ENCODE measurements at regions not wholly inside any gene's neighbourhood (a gene's known extent, or its start where the extent isn't known, plus 50 kb on each side); places are given as distances from the start of the nearest gene placed in this dataset.
A peak's percentile ranks its signal among the peaks of the same experiment; 100 is the strongest.

DNA sequence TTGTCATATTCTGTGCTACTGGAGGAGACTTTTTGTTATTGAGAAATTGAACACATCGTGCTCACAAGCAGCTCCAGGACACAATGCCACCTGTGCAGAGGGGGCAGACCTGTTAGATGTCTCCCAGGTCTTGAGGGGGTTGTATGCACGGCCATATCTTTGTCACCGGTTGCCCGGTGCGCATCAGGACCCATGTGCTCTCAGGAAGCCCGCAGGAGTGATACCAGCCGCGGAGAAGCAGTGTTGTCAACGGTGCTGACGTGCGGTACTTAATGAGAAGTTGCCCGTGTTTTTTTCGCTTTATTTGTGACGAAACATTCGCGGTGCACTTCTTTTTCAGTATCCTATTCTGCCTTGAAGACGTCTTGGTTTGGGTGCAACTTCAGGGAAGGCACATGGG, 128.2 kb upstream of the RTL1 start:
- H3K27ac ChIP-seq, result no peak overlapping the region
- H3K27me3 ChIP-seq, result no peaks in the 10 kb centered on the region
- intact Hi-C loops (cut with DNase I; ENCODE audit: low total_unique reads), result no loop called here
- no peak overlapping the region for H3K4me3 ChIP-seq
- DNase-seq, result peak in 1 of 2 donors; percentile 50
- H3K4me1 ChIP-seq, result no peaks in the 10 kb centered on the region
- no peaks in the 10 kb centered on the region for H3K36me3 ChIP-seq
- no peaks in the 10 kb centered on the region for H3K9me3 ChIP-seq
- TF ChIP-seq, protein P1, sequence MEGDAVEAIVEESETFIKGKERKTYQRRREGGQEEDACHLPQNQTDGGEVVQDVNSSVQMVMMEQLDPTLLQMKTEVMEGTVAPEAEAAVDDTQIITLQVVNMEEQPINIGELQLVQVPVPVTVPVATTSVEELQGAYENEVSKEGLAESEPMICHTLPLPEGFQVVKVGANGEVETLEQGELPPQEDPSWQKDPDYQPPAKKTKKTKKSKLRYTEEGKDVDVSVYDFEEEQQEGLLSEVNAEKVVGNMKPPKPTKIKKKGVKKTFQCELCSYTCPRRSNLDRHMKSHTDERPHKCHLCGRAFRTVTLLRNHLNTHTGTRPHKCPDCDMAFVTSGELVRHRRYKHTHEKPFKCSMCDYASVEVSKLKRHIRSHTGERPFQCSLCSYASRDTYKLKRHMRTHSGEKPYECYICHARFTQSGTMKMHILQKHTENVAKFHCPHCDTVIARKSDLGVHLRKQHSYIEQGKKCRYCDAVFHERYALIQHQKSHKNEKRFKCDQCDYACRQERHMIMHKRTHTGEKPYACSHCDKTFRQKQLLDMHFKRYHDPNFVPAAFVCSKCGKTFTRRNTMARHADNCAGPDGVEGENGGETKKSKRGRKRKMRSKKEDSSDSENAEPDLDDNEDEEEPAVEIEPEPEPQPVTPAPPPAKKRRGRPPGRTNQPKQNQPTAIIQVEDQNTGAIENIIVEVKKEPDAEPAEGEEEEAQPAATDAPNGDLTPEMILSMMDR (IDR thresholded peaks at IDR 0.05), result no peak

DNA sequence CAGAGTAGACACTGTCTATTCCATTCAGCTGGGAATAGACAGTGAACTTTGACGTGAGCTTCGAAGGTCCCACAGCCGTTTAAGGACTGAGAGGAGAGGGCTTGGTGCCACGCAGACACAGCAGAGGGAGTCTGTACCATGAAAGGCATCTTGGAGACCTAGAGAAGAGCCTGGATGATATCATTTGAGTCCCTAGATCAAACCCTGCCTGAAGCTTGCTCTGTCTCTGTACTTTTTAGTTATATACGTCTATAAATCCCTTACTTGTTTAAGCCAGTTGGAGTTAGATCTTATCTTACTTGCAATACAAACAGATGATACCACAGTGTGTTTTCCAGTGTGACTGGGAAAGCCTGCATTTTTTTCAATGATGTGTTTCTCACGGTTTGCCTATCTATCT, 128.9 kb upstream of the RTL1 start:
- H3K4me1 ChIP-seq, result no peaks in the 10 kb centered on the region
- H3K27ac ChIP-seq, result no peak overlapping the region
- no peaks in the 10 kb centered on the region for H3K36me3 ChIP-seq
- H3K4me3 ChIP-seq, result no peak overlapping the region
- intact Hi-C loops (cut with DNase I; ENCODE audit: low total_unique reads), result no loop called here
- H3K27me3 ChIP-seq, result no peaks in the 10 kb centered on the region
- peak in 1 of 2 donors; percentile 10 for DNase-seq
- H3K9me3 ChIP-seq, result no peaks in the 10 kb centered on the region
- TF ChIP-seq, protein P1 (IDR thresholded peaks at IDR 0.05), result no peak

DNA sequence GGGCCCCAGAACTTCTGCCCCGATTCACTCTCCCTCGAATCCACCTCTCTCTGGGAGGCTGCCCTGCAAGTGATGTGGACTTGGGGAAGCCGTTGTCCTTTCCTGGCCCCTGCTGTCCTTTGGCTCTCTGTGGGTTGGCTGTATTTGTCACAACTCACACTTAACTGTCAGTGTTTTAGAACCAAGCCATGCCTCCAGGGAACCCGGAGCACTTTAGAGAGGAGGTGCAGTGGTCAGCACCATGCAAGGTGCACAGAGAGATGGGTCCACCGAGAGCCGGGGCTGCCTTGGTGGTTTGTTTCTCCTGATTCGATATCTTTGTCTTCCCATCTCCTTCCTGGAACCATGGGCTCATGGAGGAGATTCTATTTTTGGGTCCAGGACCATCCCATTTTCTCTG, 129.5 kb upstream of the RTL1 start:
- Histone ChIP-seq H3K27ac (no peak overlapping the region), H3K4me1 (no peaks in the 10 kb centered on the region), H3K9me3 (no peaks in the 10 kb centered on the region), H3K27me3 (no peaks in the 10 kb centered on the region), H3K4me3 (no peak overlapping the region), H3K36me3 (no peaks in the 10 kb centered on the region)
- TF ChIP-seq, protein P1 (IDR thresholded peaks at IDR 0.05), result no peak
- intact Hi-C loops (cut with DNase I; ENCODE audit: low total_unique reads), result no loop called here
- DNase-seq, result peak in 1 of 2 donors; percentile 29

DNA sequence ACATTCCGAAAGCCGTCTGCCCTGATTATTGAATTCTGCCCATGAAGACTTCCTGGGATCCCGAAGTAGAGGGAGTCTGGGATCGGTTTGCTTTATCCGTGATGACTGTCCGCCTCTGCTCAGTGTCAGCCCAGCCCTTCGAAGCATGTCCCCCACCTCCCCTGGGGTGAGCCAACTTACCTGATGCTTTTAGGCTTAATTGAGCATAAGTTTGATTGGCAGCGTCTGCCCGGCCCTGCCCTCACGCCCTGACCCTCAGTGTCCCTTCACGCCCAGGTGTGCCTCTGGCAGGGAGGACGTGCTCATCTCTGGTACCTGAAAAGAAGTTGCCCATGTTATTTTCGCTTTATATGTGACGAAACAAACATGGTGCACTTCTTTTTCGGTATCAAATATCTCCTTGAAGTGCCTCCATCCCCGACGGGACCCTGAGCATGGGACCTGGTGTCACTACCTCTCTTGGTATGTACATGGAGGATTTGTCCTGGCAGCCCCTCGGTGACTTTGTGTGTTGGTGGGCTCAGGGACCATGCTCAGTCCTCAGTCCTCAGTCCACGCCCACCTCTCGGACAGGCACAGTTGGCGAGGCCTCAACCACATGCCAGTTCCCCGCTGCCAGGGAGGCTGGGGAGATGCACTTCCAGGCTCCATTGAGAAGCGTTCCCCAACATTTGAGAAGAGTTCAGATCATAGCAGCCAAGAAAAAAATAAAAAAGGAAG, 130.1 kb upstream of the RTL1 start:
- DNase-seq, result peak; percentile 14 to 48
- no peak overlapping the region for H3K27ac ChIP-seq
- TF ChIP-seq, protein P1 (IDR thresholded peaks at IDR 0.05), result no peak
- H3K27me3 ChIP-seq, result no peaks in the 10 kb centered on the region
- no peaks in the 10 kb centered on the region for H3K4me1 ChIP-seq
- no peaks in the 10 kb centered on the region for H3K9me3 ChIP-seq
- intact Hi-C loops (cut with DNase I; ENCODE audit: low total_unique reads), result no loop called here
- H3K4me3 ChIP-seq, result no peak overlapping the region
- no peaks in the 10 kb centered on the region for H3K36me3 ChIP-seq

DNA sequence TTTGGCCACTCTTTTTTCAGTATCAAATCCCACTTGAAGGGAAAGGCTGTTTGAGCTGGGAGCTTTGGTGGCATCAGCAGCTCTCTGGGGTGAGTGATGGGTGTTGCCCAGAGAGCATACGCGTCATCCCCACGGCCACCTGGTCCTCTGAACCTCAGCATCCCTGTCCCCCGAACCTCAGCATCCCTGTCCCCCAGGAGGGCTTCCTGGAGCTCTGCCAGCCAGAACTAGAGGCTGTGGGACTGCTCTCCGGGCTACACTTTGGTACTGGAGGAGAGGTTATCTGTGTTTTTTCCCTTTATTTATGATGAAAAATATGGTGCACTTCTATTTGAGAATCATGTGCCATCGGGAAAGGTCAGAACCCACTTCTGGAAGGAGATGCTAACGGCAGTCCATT, 131.5 kb upstream of the RTL1 start:
- Histone ChIP-seq H3K4me1 (no peaks in the 10 kb centered on the region), H3K4me3 (no peak overlapping the region), H3K36me3 (no peaks in the 10 kb centered on the region), H3K27me3 (no peaks in the 10 kb centered on the region), H3K9me3 (no peaks in the 10 kb centered on the region), H3K27ac (no peak overlapping the region)
- DNase-seq, result peak; percentile 11 to 31
- TF ChIP-seq, protein P1 (IDR thresholded peaks at IDR 0.05), result no peak
- intact Hi-C loops (cut with DNase I; ENCODE audit: low total_unique reads), result no loop called here

Measured in tibial artery (tissue), 4 donors.